Naive B cell (primary cell): ENCODE measurements at regions not wholly inside any gene's neighbourhood (a gene's known extent, or its start where the extent isn't known, plus 50 kb on each side); places are given as distances from the start of the nearest gene placed in this dataset.
"Not testable (repeated sequence)": the region's sequence is repeated elsewhere in the genome, so short reads cannot be mapped to it uniquely, and the experiment has no call there.

Experiments
- ATAC-seq, 2 donors: fragments of 150-1000 bp; cut with Tn5 transposase; 2 replicates each; pipeline ENCODE4 v1.10.0; 2021; ENCODE audit warnings: low read depth in 2 of 2, mild to moderate bottlenecking in 2 of 2, moderate library complexity in 2 of 2
- DNase-seq: peaks from one replicate; pipeline ENCODE4 v3.0.0; 2022
- H3K27ac Mint-ChIP-seq, 6 donors: one replicate each; pipeline ENCODE4 v1.8.0; 2020 to 2022; ENCODE audit warnings: mild to moderate bottlenecking in 6 of 6, mixed read lengths in 6 of 6, moderate library complexity in 5 of 6, inconsistent platforms in 2 of 6
- H3K27me3 Mint-ChIP-seq, 3 donors: one replicate each; pipeline ENCODE4 v1.8.0; 2021 to 2022; ENCODE audit warnings: mixed read lengths in 3 of 3, mild to moderate bottlenecking in 1 of 3
- H3K36me3 Mint-ChIP-seq, 2 donors: one replicate each; pipeline ENCODE4 v1.8.0; 2020 to 2022; ENCODE audit warnings: mixed read lengths in 2 of 2, inconsistent platforms in 1 of 2, mild to moderate bottlenecking in 1 of 2
- H3K4me1 Mint-ChIP-seq, 3 donors: one replicate each; pipeline ENCODE4 v1.8.0; 2020 to 2022; ENCODE audit warnings: mixed read lengths in 3 of 3, inconsistent platforms in 1 of 3, mild to moderate bottlenecking in 1 of 3, moderate library complexity in 1 of 3
- H3K4me3 Mint-ChIP-seq, 8 donors: one replicate each; pipeline ENCODE4 v1.8.0; 2020 to 2022; ENCODE audit warnings: mild to moderate bottlenecking in 8 of 8, mixed read lengths in 8 of 8, moderate library complexity in 8 of 8, inconsistent platforms in 2 of 8
- H3K9me3 Mint-ChIP-seq, 7 donors: one replicate each; pipeline ENCODE4 v1.8.0; 2020 to 2022; ENCODE audit warnings: mixed read lengths in 7 of 7, mild to moderate bottlenecking in 5 of 7, inconsistent platforms in 2 of 7, moderate library complexity in 1 of 7

DNA sequence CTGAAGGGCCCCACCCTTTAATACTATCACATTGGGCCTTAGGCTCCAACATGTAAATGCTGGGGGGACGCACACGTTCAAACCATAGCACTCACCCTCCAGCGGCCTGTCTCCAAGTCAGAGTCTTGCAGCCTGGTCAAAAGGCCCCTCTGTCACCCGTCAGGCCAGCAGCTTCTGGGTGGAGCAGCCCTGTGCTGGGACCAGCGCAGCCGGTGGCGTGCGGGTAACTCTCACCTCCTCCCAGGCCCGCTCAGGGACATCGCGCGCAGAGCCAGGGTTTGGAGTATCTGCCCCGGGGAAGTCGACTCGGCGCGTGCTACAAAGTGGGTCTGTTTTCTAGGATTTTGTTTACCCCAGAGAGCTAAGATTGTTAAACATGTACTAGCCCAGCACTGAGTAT is 93.0 kb upstream of the COL5A1 start:
- Mint-ChIP-seq H3K9me3 (peaks cover 0 to 6% (median 0%) of the 10 kb centered on the region in 7 donors), H3K4me3 (no peak overlapping the region), H3K36me3 (peaks cover 0 to 7% of the 10 kb centered on the region in 2 donors), H3K27me3 (peaks cover 4 to 44% (median 17%) of the 10 kb centered on the region in 3 donors), H3K4me1 (peaks cover 0 to 6% (median 5%) of the 10 kb centered on the region in 3 donors), H3K27ac (no peak overlapping the region)
- ATAC-seq = no peak
- no peak for DNase-seq

- Mint-ChIP-seq H3K27ac (no peak overlapping the region), H3K27me3 (peaks cover 4 to 47% (median 17%) of the 10 kb centered on the region in 3 donors)
- DNase-seq = no peak
Observed at GRCh38 chr9:134549336-134549735, 92.3 kb upstream of the COL5A1 start.

GRCh38 chr9:134550081-134550480 is 91.5 kb upstream of the COL5A1 start:
- not testable (repeated sequence) for H3K4me3 Mint-ChIP-seq

More at GRCh38 chr9:134549336-134549735, 92.3 kb upstream of the COL5A1 start:
- Mint-ChIP-seq H3K4me3 (no peak overlapping the region), H3K9me3 (peaks cover 0 to 6% (median 0%) of the 10 kb centered on the region in 7 donors), H3K4me1 (peaks cover 0 to 6% (median 5%) of the 10 kb centered on the region in 3 donors), H3K36me3 (peaks cover 0 to 7% of the 10 kb centered on the region in 2 donors)
- ATAC-seq = no peak

GRCh38 chr9:134550584-134550983 is 91.0 kb upstream of the COL5A1 start:
- no peak overlapping the region for H3K27ac Mint-ChIP-seq
- no peak overlapping the region for H3K4me3 Mint-ChIP-seq
- H3K27me3 Mint-ChIP-seq = peaks cover 4 to 47% (median 17%) of the 10 kb centered on the region in 3 donors
- H3K36me3 Mint-ChIP-seq = peaks cover 0 to 7% of the 10 kb centered on the region in 2 donors
- ATAC-seq (no peak), DNase-seq (no peak)
- H3K4me1 Mint-ChIP-seq = peaks cover 0 to 6% (median 5%) of the 10 kb centered on the region in 3 donors
- H3K9me3 Mint-ChIP-seq = peaks cover 0 to 6% (median 0%) of the 10 kb centered on the region in 7 donors

More at GRCh38 chr9:134550081-134550480, 91.5 kb upstream of the COL5A1 start:
- H3K9me3 Mint-ChIP-seq, ATAC-seq, DNase-seq, H3K27ac Mint-ChIP-seq, H3K4me1 Mint-ChIP-seq, H3K36me3 Mint-ChIP-seq: not testable (repeated sequence)
- H3K27me3 Mint-ChIP-seq = peaks cover 4 to 43% (median 17%) of the 10 kb centered on the region in 3 donors

DNA sequence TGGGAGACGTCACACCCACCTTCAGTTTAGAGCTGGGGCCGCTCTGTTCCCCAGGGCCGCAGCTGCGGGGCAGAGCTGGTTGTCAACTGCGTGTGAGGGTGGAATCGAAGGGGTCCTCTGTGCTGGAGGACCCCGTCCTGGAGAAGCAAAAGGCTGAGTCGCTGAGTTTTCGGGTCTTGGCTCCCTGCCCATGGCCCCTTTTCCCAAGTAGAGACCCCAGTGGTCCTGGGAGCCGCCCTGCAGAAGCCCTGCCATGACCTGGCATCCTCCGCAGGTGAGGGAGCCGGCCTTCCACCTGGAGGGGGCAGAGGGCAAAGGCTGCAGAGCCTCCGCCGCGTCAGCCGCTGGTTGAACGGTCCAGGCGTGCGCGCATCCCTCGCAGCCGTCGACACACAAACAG is 90.4 kb upstream of the COL5A1 start:
- Mint-ChIP-seq H3K27me3 (peaks cover 4 to 47% (median 17%) of the 10 kb centered on the region in 3 donors), H3K4me3 (no peak overlapping the region), H3K36me3 (peaks cover 0 to 7% of the 10 kb centered on the region in 2 donors), H3K27ac (no peak overlapping the region), H3K4me1 (peaks cover 0 to 5% (median 2%) of the 10 kb centered on the region in 3 donors), H3K9me3 (peaks cover 0 to 6% (median 0%) of the 10 kb centered on the region in 7 donors)
- DNase-seq = no peak
- ATAC-seq = no peak

- Mint-ChIP-seq H3K4me3 (no peak overlapping the region), H3K27ac (no peak overlapping the region), H3K4me1 (peaks cover 0 to 5% (median 0%) of the 10 kb centered on the region in 3 donors), H3K9me3 (peaks cover 0 to 6% (median 0%) of the 10 kb centered on the region in 7 donors), H3K27me3 (peaks cover under 1 to 47% (median 17%) of the 10 kb centered on the region in 3 donors), H3K36me3 (peaks cover 0 to 7% of the 10 kb centered on the region in 2 donors)
- no peak for ATAC-seq
- no peak for DNase-seq
Observed at GRCh38 chr9:134551644-134552348, 89.8 kb upstream of the COL5A1 start.

- Mint-ChIP-seq H3K27me3 (peaks cover 4 to 45% (median 24%) of the 10 kb centered on the region in 3 donors), H3K36me3 (peaks cover 0 to 7% of the 10 kb centered on the region in 2 donors), H3K9me3 (peaks cover 0 to 6% (median 0%) of the 10 kb centered on the region in 7 donors), H3K4me3 (no peak overlapping the region), H3K27ac (no peak overlapping the region), H3K4me1 (peaks cover 0 to 5% (median 0%) of the 10 kb centered on the region in 3 donors)
- no peak for DNase-seq
- no peak for ATAC-seq
Observed at GRCh38 chr9:134552349-134552990, 89.1 kb upstream of the COL5A1 start.

- no peak overlapping the region for H3K27ac Mint-ChIP-seq
- H3K36me3 Mint-ChIP-seq = peaks cover 0 to 7% of the 10 kb centered on the region in 2 donors
- no peak overlapping the region for H3K4me3 Mint-ChIP-seq
Observed at GRCh38 chr9:134553061-134553891, 88.3 kb upstream of the COL5A1 start.

GRCh38 chr9:134553996-134554372 is 87.6 kb upstream of the COL5A1 start:
- DNase-seq = no peak
- ATAC-seq = no peak
- peaks cover 0 to 6% (median 0%) of the 10 kb centered on the region in 7 donors for H3K9me3 Mint-ChIP-seq
- H3K27me3 Mint-ChIP-seq = peaks cover 4 to 38% (median 25%) of the 10 kb centered on the region in 3 donors
- H3K4me1 Mint-ChIP-seq = peaks cover 0 to 5% (median 0%) of the 10 kb centered on the region in 3 donors
- no peak overlapping the region for H3K4me3 Mint-ChIP-seq
- peaks cover 0 to 7% of the 10 kb centered on the region in 2 donors for H3K36me3 Mint-ChIP-seq
- no peak overlapping the region for H3K27ac Mint-ChIP-seq

More at GRCh38 chr9:134553061-134553891, 88.3 kb upstream of the COL5A1 start:
- Mint-ChIP-seq H3K27me3 (peaks cover 4 to 38% (median 25%) of the 10 kb centered on the region in 3 donors), H3K9me3 (peaks cover 0 to 6% (median 0%) of the 10 kb centered on the region in 7 donors), H3K4me1 (peaks cover 0 to 5% (median 0%) of the 10 kb centered on the region in 3 donors)
- ATAC-seq = no peak
- no peak for DNase-seq

GRCh38 chr9:134554373-134555093 is 87.1 kb upstream of the COL5A1 start:
- DNase-seq (no peak), ATAC-seq (no peak)
- H3K9me3 Mint-ChIP-seq = peaks cover 0 to 6% (median 0%) of the 10 kb centered on the region in 7 donors
- H3K4me3 Mint-ChIP-seq = no peak overlapping the region
- H3K36me3 Mint-ChIP-seq = peaks cover 0 to 7% of the 10 kb centered on the region in 2 donors
- peaks cover 4 to 38% (median 27%) of the 10 kb centered on the region in 3 donors for H3K27me3 Mint-ChIP-seq
- no peak overlapping the region for H3K27ac Mint-ChIP-seq
- peaks cover 0 to 5% (median 0%) of the 10 kb centered on the region in 3 donors for H3K4me1 Mint-ChIP-seq

DNA sequence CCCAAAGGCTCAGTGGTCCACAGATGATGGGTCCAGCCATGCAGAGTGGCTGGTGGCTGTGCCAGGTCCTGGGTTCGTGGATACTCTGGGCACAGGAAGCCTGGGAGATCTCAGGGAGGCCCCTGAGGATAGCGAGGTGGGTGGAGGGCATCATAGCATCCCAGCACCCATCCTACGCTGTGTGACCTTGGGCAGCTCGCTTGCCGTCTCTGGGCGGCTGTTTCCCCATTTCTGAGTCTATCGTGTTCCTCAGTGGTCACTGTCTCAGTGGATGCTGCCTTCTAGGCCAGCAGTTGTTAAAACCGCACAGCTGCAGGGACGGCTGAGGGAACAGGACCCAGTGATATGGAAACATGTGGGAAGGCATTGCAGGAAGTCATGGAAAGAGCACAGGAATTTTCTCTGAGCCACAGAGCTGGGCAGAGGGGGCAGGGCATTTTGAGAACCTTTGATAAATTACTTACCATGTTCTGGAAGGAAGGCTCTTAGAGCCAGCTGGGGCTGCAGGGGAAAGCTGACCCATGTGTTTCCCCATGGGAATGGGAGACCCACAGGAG is 86.4 kb upstream of the COL5A1 start:
- H3K36me3 Mint-ChIP-seq = peaks cover 0 to 7% of the 10 kb centered on the region in 2 donors
- DNase-seq = no peak

DNA sequence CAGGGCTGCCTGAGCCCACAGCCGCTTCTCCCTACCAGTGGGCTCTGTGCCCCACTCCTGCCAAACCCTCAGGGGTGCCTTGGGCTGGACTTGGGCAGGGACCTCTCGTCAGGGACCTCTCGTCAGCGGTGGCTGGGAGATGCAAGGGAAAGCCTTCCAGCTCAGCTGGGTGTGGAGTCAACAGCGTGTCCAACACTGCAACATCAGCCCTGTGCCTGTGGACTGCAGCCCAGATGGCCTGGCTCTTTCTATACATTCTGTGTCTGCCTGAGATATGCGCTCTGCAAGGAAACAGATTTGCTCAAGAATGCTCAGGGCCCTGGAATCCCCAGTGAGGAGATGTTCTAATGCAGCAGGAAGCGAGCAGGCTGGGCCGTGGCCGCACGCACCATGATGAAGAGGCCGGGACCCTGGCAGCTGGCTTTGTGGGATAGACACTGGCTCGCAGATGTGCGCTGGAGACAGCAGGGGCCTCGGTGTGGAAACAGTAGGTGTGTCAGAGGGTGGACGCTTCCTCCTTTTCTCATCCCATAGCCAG is 85.0 kb upstream of the COL5A1 start:
- no peaks in the 10 kb centered on the region for H3K36me3 Mint-ChIP-seq
- DNase-seq (no peak), ATAC-seq (no peak)
- H3K9me3 Mint-ChIP-seq = no peaks in the 10 kb centered on the region
- peaks cover 8 to 27% (median 22%) of the 10 kb centered on the region in 3 donors for H3K27me3 Mint-ChIP-seq
- H3K27ac Mint-ChIP-seq = no peak overlapping the region
- H3K4me1 Mint-ChIP-seq = peaks cover 3 to 6% (median 3%) of the 10 kb centered on the region in 3 donors
- H3K4me3 Mint-ChIP-seq = no peak overlapping the region

More for the DNA sequence above, 86.4 kb upstream of the COL5A1 start:
- H3K27ac Mint-ChIP-seq = no peak overlapping the region
- ATAC-seq = no peak
- H3K9me3 Mint-ChIP-seq = peaks cover 0 to 6% (median 0%) of the 10 kb centered on the region in 7 donors
- H3K27me3 Mint-ChIP-seq = peaks cover 4 to 38% (median 30%) of the 10 kb centered on the region in 3 donors
- H3K4me1 Mint-ChIP-seq = peaks cover under 1 to 8% (median 3%) of the 10 kb centered on the region in 3 donors
- H3K4me3 Mint-ChIP-seq = no peak overlapping the region
